Skeletal muscle satellite cell (primary cell): ENCODE measurements at regions not wholly inside any gene's neighbourhood (a gene's known extent, or its start where the extent isn't known, plus 50 kb on each side); places are given as distances from the start of the nearest gene placed in this dataset.

Experiments
- H3K27me3 ChIP-seq: 2 replicates; pipeline ENCODE4 v1.7.0; 2013; ENCODE audit warnings: low read length; ENCODE audit not compliant: control insufficient read depth, insufficient read depth
- H3K36me3 ChIP-seq: 2 replicates; pipeline ENCODE4 v1.7.0; 2013; ENCODE audit warnings: mild to moderate bottlenecking, control low read depth, low read length; ENCODE audit not compliant: insufficient read depth
- H3K4me1 ChIP-seq: 2 replicates; pipeline ENCODE4 v1.7.0; 2013; ENCODE audit warnings: low read length; ENCODE audit not compliant: control insufficient read depth, insufficient read depth
- H3K4me2 ChIP-seq: 2 replicates; pipeline ENCODE4 v1.7.0; 2013; ENCODE audit warnings: mild to moderate bottlenecking, low read length
- H3K4me3 ChIP-seq: 2 replicates; pipeline ENCODE4 v1.7.0; 2013; ENCODE audit warnings: low read length
- H3K9ac ChIP-seq: 2 replicates; pipeline ENCODE4 v1.7.0; 2013; ENCODE audit warnings: mild to moderate bottlenecking, low read depth, low read length, moderate library complexity
- H3K9me3 ChIP-seq: replicated peaks from 2 replicates; pipeline ENCODE4 v1.7.0; 2013; ENCODE audit warnings: mild to moderate bottlenecking, control low read depth, low read length

DNA sequence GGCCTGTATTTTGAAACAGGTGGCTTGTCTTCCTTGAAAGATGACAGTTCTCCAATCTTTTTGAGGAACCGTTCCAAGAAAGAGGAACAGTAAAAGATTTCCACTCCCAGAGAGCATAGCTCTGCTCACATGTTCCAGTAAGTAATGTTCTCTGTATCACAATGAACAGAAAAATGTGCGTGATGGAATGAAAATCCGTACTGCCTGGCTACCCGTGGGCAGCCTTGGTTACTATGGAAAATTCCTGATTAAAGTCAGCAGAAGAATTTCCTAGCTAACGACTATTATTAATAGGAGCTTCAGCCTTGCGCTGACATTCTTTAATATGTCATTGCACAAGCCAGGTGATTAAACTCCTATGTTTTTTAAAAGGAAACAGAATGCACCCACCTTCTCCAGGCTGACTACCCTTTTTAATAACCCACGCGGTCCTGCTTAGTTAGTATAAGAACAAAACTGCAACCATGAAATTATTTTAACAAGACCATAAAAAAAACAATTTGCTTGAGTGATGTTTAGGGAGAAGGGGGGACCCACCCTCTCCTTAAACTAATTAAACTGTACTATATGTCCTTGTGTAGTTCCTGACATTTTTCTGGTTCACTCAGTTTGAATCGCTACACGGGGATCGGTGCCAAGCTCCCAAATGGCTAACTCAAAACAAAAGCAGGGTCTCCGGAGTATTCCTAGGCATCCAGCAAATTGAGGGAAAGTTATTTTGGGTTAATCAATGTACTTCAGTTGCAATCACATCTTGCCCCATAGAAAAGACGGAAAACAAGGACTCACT lies 54.8 kb upstream of the CPEB4 start:
- H3K4me2 ChIP-seq, result no peak overlapping the region
- H3K9ac ChIP-seq, result no peak overlapping the region
- no peaks in the 10 kb centered on the region for H3K9me3 ChIP-seq
- H3K4me3 ChIP-seq, result no peak overlapping the region
- no peaks in the 10 kb centered on the region for H3K36me3 ChIP-seq
- peaks cover 7% of the 10 kb centered on the region for H3K4me1 ChIP-seq
- peaks cover 4% of the 10 kb centered on the region for H3K27me3 ChIP-seq

DNA sequence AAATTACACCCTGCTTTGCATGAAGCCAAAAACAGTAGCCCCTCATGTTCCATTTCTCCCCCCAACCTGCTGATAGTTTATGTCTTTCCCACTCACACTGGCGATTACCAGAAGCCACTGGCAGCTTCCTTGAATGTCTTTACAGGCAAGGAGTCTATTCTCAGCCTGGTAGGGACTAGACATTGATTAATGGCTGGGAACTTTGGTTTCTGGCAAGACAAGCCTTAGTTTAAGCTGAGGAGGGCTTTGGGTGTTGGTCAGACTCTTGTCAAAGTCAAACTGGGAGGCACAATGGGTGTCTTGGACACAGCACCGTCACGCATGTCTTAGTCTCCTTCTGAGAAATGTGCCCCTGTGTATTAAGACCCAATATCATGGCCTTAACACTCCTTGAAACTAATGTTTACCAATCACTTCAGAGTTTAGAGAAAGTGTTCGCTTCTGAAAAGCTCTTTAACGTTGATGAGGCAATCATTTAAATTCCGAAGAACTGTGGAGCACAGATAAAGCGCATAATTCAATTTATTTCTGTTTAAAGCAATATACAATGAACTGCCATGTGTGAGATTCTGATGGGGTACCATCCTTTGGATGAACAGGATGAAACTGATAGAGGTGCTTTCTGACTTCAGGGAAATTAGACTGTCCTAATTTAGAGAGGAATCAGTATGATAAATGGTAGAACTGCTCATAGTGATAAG lies 53.9 kb upstream of the CPEB4 start:
- H3K4me3 ChIP-seq, result no peak overlapping the region
- H3K9ac ChIP-seq, result no peak overlapping the region
- H3K4me2 ChIP-seq, result no peak overlapping the region
- H3K27me3 ChIP-seq, result peaks cover 4% of the 10 kb centered on the region
- H3K4me1 ChIP-seq, result peaks cover 7% of the 10 kb centered on the region
- H3K9me3 ChIP-seq, result no peaks in the 10 kb centered on the region
- no peaks in the 10 kb centered on the region for H3K36me3 ChIP-seq

- H3K4me3 ChIP-seq, result no peak overlapping the region
- H3K9me3 ChIP-seq, result no peaks in the 10 kb centered on the region
- no peak overlapping the region for H3K9ac ChIP-seq
- H3K4me1 ChIP-seq, result no peaks in the 10 kb centered on the region
- H3K4me2 ChIP-seq, result no peak overlapping the region
- H3K27me3 ChIP-seq, result peaks cover 4% of the 10 kb centered on the region
- H3K36me3 ChIP-seq, result no peaks in the 10 kb centered on the region
Measured at GRCh38 chr5:173835131-173835530, 53.0 kb upstream of the CPEB4 start.

DNA sequence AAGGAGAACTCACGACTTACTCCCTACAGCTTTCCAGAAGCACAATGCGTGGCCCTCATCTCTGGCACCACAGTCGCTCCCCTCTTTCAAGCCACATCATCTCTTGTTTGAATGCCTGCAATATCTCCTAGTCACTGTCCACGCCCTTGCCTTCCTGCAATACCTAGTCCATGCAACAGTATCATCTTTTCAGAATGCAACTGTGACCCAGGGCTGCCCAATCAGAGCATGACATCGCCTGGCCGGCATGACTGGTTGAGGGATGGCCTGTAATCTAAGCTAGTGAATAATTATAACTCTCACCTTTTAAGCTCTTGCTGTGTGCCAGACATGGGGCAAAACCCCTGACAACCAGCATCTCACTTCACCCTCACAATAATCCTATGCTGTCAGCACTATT lies 52.5 kb upstream of the CPEB4 start:
- Histone ChIP-seq H3K9me3 (no peaks in the 10 kb centered on the region), H3K4me3 (no peak overlapping the region), H3K9ac (no peak overlapping the region), H3K36me3 (no peaks in the 10 kb centered on the region), H3K4me1 (no peaks in the 10 kb centered on the region), H3K4me2 (no peak overlapping the region), H3K27me3 (peaks cover 5% of the 10 kb centered on the region)

DNA sequence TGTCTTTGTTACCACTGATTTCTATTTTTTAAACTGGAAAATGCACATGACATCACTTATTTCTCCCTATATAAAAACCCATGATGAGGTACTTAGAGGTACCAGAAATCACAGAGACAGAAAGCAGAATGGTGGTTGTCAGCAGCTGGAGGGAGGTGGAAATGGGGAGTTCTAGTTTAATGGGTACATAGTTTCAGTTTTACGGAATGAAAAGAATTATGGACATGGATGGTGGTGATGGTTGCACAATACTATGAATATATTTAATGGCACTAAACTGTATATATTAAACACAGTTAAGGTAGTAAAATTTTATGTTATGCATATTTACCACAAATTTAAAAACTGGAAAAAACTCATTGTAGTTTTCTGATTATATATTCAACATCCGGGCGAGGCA lies 50.5 kb upstream of the CPEB4 start:
- Histone ChIP-seq H3K9me3 (no peaks in the 10 kb centered on the region), H3K27me3 (peaks cover 7% of the 10 kb centered on the region), H3K9ac (no peak overlapping the region), H3K4me2 (no peak overlapping the region), H3K4me3 (no peak overlapping the region), H3K36me3 (no peaks in the 10 kb centered on the region), H3K4me1 (no peaks in the 10 kb centered on the region)
